AG10803 (cell line): ENCODE measurements at regions not wholly inside any gene's neighbourhood (a gene's known extent, or its start where the extent isn't known, plus 50 kb on each side); places are given as distances from the start of the nearest gene placed in this dataset.

Source experiments
- DNase-seq: peaks from one replicate; pipeline ENCODE4 v3.0.0; 2010; ENCODE audit warnings: low read depth
- H3K4me3 ChIP-seq: 2 replicates; pipeline ENCODE4 v1.5.1; 2011; ENCODE audit warnings: mild to moderate bottlenecking, low read length, control low read depth
- TF ChIP-seq, protein P1 (sequence below): conservative IDR thresholded peaks from 2 replicates; pipeline ENCODE4 v1.5.1; 2011; ENCODE audit warnings: mild to moderate bottlenecking, low read length, control low read depth, inconsistent platforms

DNA sequence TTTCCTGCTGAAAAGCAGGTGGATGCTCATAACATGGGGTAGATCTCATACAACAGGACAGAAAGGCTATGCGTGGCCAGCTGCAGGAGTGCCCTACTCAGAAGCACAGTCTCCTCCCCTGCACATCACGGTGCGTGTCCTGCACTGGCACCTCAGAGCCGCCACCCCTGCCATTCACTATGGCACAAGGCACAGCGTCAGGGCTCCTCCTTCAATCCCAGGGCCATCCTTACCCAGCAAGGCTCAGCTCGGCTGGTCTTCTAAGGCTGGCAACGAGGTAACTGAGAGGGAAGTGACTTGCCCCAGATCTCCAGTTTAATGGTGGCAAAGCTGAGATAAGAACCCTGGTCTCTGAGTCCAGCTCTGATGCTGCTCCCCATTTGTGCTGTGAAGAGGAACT lies 97.1 kb downstream of the CPN2 start:
- DNase-seq, result no peak
- TF ChIP-seq, protein P1, sequence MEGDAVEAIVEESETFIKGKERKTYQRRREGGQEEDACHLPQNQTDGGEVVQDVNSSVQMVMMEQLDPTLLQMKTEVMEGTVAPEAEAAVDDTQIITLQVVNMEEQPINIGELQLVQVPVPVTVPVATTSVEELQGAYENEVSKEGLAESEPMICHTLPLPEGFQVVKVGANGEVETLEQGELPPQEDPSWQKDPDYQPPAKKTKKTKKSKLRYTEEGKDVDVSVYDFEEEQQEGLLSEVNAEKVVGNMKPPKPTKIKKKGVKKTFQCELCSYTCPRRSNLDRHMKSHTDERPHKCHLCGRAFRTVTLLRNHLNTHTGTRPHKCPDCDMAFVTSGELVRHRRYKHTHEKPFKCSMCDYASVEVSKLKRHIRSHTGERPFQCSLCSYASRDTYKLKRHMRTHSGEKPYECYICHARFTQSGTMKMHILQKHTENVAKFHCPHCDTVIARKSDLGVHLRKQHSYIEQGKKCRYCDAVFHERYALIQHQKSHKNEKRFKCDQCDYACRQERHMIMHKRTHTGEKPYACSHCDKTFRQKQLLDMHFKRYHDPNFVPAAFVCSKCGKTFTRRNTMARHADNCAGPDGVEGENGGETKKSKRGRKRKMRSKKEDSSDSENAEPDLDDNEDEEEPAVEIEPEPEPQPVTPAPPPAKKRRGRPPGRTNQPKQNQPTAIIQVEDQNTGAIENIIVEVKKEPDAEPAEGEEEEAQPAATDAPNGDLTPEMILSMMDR, result no peak
- no peak overlapping the region for H3K4me3 ChIP-seq

DNA sequence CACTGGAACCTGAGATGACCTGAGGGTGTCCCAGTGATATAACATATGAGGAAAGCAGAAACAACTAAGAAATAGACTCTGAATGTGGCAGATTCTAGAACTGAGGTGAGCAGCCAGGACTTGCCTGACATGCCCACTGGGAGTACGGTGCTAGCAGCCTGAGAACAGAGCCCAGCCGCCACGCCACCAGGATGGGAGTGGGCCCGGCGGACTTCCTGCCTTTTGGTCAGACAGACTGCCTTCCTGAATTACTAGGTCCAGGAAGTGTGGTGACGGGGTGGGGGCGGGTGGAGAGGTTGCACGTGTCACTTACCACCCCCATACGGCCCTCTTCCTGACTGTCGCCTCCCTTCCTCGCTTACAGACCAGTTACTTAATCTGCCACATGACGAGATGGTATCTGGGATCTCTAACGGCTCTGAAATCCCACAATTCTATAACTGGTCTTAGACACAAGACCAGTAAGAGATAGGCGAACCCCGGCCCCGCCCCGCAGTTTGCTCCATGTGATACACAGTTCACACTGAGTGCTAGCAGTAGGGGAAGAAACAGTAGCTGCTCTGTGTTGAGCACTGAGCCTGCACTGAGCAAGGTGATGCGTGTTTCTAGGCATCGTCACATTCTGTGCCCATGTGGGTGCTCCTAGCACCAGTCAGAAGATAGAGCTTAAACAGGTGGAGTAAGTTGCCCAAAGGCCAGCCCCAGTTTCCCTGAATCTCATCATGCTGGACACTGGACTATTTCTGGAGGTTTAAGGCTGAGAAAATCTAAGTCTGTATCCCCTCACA lies 95.7 kb downstream of the CPN2 start:
- DNase-seq, result no peak
- no peak overlapping the region for H3K4me3 ChIP-seq
- TF ChIP-seq, protein P1, result no peak

DNA sequence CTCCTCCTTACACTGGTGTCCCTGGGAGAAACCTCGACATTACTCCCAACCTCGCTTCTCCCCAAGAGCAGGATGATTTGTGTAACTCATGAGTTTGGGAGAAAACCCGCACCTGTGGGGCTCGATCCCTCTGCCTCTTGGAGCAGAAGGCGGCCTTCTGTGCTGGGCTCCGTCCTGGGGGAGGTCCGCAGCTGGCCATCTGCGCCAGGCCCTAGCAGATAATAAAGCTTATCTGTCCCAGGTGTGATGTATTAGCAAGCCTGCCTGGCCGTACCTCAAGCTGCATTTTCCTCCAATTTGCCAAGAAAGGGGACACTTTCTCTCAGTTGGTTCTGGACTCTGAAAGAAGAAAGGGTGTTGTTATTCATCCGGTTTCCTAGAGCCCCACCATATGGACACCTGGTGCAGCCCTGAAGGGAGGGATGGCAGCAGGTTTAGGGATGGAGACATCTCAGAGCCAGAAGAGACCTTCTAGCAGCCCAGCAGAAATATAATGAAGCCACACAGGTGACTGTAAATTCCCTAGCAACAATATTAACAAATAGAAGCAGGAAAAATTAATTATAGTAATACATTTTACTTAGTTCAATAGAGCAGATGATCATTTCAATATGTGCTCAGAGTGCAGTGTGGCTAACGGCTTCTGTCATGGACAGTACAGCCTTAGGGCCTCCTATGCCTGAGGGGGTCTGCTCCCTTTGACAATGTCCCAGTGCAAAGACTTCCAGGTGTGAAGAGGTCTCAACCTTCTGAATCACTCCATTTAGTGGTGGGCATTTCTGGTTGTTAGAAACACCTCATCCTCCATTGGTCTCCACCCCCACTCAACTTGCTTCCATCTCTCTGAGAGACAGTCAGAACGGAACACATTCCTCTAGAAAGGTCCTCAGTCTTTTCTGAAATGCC lies 94.8 kb downstream of the CPN2 start:
- TF ChIP-seq, protein P1, result no peak
- no peak for DNase-seq
- H3K4me3 ChIP-seq, result no peak overlapping the region

DNA sequence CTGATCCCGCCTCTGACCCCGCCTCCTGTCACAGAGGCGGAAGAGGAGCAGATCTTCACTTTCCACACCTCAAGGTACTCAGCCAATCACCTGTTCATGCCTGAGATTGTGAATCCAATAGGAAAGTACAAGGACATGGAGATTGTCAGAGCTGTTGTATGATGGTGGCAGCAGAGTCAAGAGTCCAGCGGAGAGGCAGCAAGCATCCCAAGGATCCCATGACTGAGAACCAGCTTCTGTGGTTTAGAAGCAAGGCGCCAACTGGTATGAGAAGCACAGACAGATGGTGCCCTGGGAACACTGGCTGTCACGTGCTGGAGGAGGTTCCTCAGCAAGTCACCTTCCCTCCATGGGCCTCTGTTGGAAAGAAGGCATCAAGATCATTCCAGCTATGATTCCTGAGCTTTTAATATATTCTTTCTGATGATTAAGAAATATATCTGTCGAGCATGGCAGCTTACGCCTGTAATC lies 93.9 kb downstream of the CPN2 start:
- TF ChIP-seq, protein P1, result no peak
- DNase-seq, result no peak
- no peak overlapping the region for H3K4me3 ChIP-seq

DNA sequence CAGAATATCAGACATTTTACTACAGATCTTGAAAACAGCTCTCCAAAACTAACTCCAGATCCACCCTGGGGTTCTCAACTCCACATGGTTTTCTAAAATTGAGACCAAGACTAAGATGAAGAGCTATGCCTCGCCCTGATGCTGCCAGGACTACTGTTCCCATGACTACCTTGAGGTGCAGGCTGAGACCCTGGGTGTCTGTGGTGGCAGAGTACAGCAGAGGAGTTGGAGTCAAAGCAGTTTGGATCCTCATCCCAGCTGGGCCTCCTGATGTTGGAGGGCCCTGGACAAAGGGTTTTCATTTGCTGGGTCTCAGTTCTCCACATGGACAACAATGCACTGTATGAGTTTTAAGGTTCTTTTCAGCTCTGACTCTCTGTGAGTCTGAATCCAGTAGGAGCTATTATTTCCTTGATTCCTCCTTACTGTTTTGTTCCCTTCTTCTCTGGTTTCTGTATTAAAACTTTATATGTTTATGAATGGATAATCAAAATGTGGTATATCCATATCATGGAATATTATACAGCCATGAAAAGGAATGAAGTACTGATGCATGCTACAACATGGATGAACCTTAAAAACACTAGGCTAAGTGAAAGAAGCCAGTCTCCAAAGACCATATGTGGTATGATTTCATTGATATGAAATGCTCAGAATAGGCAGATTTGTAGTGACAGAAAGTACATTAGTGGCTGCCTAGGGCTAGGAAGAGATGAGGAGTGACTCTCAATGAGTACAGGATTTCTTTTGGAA lies 93.0 kb downstream of the CPN2 start:
- no peak overlapping the region for H3K4me3 ChIP-seq
- TF ChIP-seq, protein P1, result no peak
- DNase-seq, result no peak

DNA sequence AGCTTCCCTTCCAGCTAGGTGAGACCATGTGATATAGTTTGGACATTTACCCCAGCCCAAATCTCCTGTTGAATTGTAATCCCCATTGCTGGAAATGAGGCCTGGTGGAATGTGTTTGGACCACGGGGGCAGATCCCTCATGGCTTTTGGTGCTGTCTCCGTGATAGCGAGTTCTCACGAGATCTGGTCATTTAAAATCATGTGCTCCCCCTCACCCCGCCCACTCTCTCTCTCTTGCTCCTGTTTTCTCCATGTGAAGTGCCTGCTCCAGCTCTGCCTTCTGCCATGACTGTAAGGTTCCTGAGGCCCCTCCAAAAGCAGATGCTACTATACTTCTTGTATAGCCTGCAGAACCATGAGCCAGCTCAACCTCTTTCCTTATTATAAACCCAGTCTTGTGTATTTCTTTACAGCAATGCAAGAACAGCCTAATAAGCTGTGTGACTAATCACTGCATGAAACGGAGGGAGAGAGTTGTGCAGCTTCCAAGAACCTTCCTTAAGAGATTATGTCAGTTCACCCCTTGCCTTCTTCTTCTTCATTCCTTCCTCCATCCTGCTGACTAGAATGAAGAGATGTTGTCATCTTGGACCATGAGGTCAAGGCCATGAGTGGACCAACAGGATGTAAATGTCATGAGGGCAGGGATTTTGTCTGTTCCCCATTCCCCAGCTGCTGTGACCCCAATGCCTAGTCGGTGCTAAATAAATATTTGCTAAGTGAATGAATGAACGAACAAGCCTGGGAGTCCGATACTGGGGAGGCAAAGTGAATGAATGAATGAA lies 91.0 kb downstream of the CPN2 start:
- TF ChIP-seq, protein P1, result no peak
- no peak overlapping the region for H3K4me3 ChIP-seq
- DNase-seq, result no peak
